Transverse colon (tissue), 4 donors: ENCODE measurements at regions not wholly inside any gene's neighbourhood (a gene's known extent, or its start where the extent isn't known, plus 50 kb on each side); places are given as distances from the start of the nearest gene placed in this dataset.

Source experiments
- EP300 ChIP-seq: sonication (generic); formaldehyde crosslinking; IDR thresholded peaks from one replicate; pipeline ENCODE4 v1.6.1; 2017; ENCODE audit warnings: antibody characterized with exemption, low read depth
- POLR2A ChIP-seq: fragments of 450-650 bp; IDR thresholded peaks from one replicate; pipeline ENCODE4 v1.6.1; 2016; ENCODE audit warnings: antibody characterized with exemption, mild to moderate bottlenecking, moderate library complexity
- POLR2AphosphoS5 ChIP-seq, 3 donors: sonication (generic); formaldehyde crosslinking; IDR thresholded peaks; one replicate each; pipeline ENCODE4 v1.6.1; 2016; ENCODE audit warnings: antibody characterized with exemption in 3 of 3
- TF ChIP-seq, protein P1 (sequence below), 5 experiments: fragments of 200-600 bp in 3 of 5; fragments of 450-650 bp in 2 of 5; sonication (generic) in 3 of 5; IDR thresholded peaks; 1 replicate in 2 of 5; 2 replicates in 3 of 5; pipeline ENCODE4 v1.5.1; 2016 to 2017; ENCODE audit warnings: antibody characterized with exemption in 5 of 5, inconsistent platforms in 3 of 5, mild to moderate bottlenecking in 2 of 5, moderate library complexity in 1 of 5

DNA sequence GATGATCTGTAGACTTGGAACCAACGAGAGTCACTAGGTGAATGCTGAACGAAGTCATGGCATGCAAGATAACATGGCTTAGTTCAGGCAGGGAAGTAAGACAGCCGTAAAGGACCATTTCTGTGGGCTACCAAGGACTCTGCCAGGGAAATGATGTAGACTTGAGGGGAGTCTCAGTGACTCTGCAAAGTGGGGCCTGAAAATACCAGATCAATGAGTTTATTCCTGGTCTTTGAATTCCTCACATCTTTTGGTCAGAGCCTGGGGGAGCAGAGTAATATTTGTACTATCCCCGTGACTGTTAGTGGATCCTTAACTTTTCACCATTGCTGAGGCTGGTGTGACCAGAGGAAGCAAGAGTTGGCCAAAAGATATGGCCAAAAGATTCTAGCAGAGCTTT lies 60.7 kb upstream of the INHBA start:
- TF ChIP-seq, protein P1, sequence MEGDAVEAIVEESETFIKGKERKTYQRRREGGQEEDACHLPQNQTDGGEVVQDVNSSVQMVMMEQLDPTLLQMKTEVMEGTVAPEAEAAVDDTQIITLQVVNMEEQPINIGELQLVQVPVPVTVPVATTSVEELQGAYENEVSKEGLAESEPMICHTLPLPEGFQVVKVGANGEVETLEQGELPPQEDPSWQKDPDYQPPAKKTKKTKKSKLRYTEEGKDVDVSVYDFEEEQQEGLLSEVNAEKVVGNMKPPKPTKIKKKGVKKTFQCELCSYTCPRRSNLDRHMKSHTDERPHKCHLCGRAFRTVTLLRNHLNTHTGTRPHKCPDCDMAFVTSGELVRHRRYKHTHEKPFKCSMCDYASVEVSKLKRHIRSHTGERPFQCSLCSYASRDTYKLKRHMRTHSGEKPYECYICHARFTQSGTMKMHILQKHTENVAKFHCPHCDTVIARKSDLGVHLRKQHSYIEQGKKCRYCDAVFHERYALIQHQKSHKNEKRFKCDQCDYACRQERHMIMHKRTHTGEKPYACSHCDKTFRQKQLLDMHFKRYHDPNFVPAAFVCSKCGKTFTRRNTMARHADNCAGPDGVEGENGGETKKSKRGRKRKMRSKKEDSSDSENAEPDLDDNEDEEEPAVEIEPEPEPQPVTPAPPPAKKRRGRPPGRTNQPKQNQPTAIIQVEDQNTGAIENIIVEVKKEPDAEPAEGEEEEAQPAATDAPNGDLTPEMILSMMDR (IDR thresholded peaks at IDR 0.05) = no peak
- TF ChIP-seq POLR2AphosphoS5 (IDR thresholded peaks at IDR 0.05) = no peak
- no peak for TF ChIP-seq POLR2A
- no peak for TF ChIP-seq EP300
